Neural cell (in vitro differentiated cells): ENCODE measurements at regions not wholly inside any gene's neighbourhood (a gene's known extent, or its start where the extent isn't known, plus 50 kb on each side); places are given as distances from the start of the nearest gene placed in this dataset.

ENCODE experiments used
- SMC3 ChIP-seq: fragments of 450-650 bp; conservative IDR thresholded peaks from 2 replicates; pipeline ENCODE4 v1.6.1; 2014; ENCODE audit warnings: antibody characterized with exemption, mild to moderate bottlenecking, moderate library complexity; ENCODE audit not compliant: poor library complexity
- TAF1 ChIP-seq: IDR thresholded peaks from 2 replicates; pipeline ENCODE4 v1.6.1; 2012; ENCODE audit warnings: low read depth
- TF ChIP-seq, protein P1 (sequence below): fragments of 450-650 bp; IDR thresholded peaks from 2 replicates; pipeline ENCODE4 v1.5.1; 2014; ENCODE audit warnings: antibody characterized with exemption, mild to moderate bottlenecking, moderate library complexity; ENCODE audit not compliant: poor library complexity, severe bottlenecking

DNA sequence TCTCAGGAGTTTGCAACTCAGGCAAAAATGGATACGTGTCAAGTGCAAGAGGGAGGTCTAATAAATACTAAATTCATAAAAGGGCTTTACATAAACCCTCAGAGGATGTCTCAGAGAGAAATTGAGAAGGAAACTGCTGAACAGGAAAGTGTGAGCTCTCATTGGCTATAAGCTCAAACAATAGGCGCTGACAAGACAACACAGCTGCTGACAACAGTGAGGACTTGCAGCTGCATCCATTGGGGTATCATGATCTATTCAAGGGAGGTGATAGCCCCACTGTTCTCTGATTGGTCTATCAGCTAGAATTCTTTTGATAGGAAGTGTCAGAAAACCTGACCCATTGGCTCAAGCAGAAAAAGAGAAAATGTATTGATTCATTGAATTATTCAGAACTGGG is 187.2 kb downstream of the CBLN1 start:
- TF ChIP-seq, protein P1, sequence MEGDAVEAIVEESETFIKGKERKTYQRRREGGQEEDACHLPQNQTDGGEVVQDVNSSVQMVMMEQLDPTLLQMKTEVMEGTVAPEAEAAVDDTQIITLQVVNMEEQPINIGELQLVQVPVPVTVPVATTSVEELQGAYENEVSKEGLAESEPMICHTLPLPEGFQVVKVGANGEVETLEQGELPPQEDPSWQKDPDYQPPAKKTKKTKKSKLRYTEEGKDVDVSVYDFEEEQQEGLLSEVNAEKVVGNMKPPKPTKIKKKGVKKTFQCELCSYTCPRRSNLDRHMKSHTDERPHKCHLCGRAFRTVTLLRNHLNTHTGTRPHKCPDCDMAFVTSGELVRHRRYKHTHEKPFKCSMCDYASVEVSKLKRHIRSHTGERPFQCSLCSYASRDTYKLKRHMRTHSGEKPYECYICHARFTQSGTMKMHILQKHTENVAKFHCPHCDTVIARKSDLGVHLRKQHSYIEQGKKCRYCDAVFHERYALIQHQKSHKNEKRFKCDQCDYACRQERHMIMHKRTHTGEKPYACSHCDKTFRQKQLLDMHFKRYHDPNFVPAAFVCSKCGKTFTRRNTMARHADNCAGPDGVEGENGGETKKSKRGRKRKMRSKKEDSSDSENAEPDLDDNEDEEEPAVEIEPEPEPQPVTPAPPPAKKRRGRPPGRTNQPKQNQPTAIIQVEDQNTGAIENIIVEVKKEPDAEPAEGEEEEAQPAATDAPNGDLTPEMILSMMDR = no peak
- TF ChIP-seq SMC3 = no peak
- TF ChIP-seq TAF1 = no peak
